ENCODE measurements at regions not wholly inside any gene's neighbourhood (a gene's known extent, or its start where the extent isn't known, plus 50 kb on each side); places are given as distances from the start of the nearest gene placed in this dataset.

GRCh38 chr10:3926675-3927525, 141.9 kb upstream of the KLF6 start:
- intact Hi-C loops (cut with DNase I): no loop called here
- WGBS, 2 donors: 71 to 77% methylated on average over 18 of the region's 18 CpGs
- H3K27ac ChIP-seq: no peak overlapping the region
- no peaks in the 10 kb centered on the region for H3K4me1 ChIP-seq
- H3K9me3 ChIP-seq: no peaks in the 10 kb centered on the region
- H3K36me3 ChIP-seq: no peaks in the 10 kb centered on the region
- H3K27me3 ChIP-seq: no peaks in the 10 kb centered on the region
- no peak for DNase-seq
- TF ChIP-seq POLR2A (IDR thresholded peaks at IDR 0.05) (no peak), CTCF (IDR thresholded peaks at IDR 0.05) (no peak)
- H3K4me3 ChIP-seq (replicated peaks in 1 of 3): no peak overlapping the region

- Histone ChIP-seq H3K27me3 (no peaks in the 10 kb centered on the region), H3K4me3 (replicated peaks in 1 of 3) (no peak overlapping the region), H3K36me3 (no peaks in the 10 kb centered on the region), H3K9me3 (no peaks in the 10 kb centered on the region), H3K27ac (no peak overlapping the region), H3K4me1 (no peaks in the 10 kb centered on the region)
- WGBS, 2 donors: 91 to 97% methylated on average over 4 of the region's 4 CpGs
- DNase-seq: no peak
- TF ChIP-seq CTCF (IDR thresholded peaks at IDR 0.05) (no peak), POLR2A (IDR thresholded peaks at IDR 0.05) (no peak)
- intact Hi-C loops (cut with DNase I): no loop called here
These were observed 141.2 kb upstream of the KLF6 start for GRCh38 chr10:3926258-3926657.

- TF ChIP-seq POLR2A (IDR thresholded peaks at IDR 0.05): no peak
- TF ChIP-seq CTCF (IDR thresholded peaks at IDR 0.05): no peak
- Histone ChIP-seq H3K4me3 (replicated peaks in 1 of 3) (no peak overlapping the region), H3K27ac (no peak overlapping the region), H3K9me3 (no peaks in the 10 kb centered on the region), H3K4me1 (no peaks in the 10 kb centered on the region), H3K36me3 (no peaks in the 10 kb centered on the region), H3K27me3 (no peaks in the 10 kb centered on the region)
- intact Hi-C loops (cut with DNase I): no loop called here
- 73 to 91% methylated on average over 4 of the region's 4 CpGs for WGBS, 2 donors
- no peak for DNase-seq
These were observed 140.2 kb upstream of the KLF6 start for GRCh38 chr10:3925184-3925583.

- Histone ChIP-seq H3K36me3 (no peaks in the 10 kb centered on the region), H3K4me1 (no peaks in the 10 kb centered on the region), H3K9me3 (no peaks in the 10 kb centered on the region), H3K27ac (no peak overlapping the region), H3K27me3 (no peaks in the 10 kb centered on the region), H3K4me3 (replicated peaks in 1 of 3) (no peak overlapping the region)
- WGBS, 2 donors: 68 to 70% methylated on average over 5 of the region's 5 CpGs
- intact Hi-C loops (cut with DNase I): no loop called here
- no peak for DNase-seq
- TF ChIP-seq POLR2A (IDR thresholded peaks at IDR 0.05) (no peak), CTCF (IDR thresholded peaks at IDR 0.05) (no peak)
These were observed 139.3 kb upstream of the KLF6 start for GRCh38 chr10:3924344-3924743.

GRCh38 chr10:3923033-3923432, 138.0 kb upstream of the KLF6 start:
- H3K27ac ChIP-seq: no peak overlapping the region
- H3K4me3 ChIP-seq (replicated peaks in 1 of 3): no peak overlapping the region
- H3K4me1 ChIP-seq: no peaks in the 10 kb centered on the region
- no peaks in the 10 kb centered on the region for H3K9me3 ChIP-seq
- H3K27me3 ChIP-seq: no peaks in the 10 kb centered on the region
- WGBS, 2 donors: 65 to 75% methylated on average over 4 of the region's 4 CpGs
- TF ChIP-seq CTCF (IDR thresholded peaks at IDR 0.05): no peak
- intact Hi-C loops (cut with DNase I): no loop called here
- DNase-seq: no peak
- no peaks in the 10 kb centered on the region for H3K36me3 ChIP-seq

All from thyroid gland (tissue), 4 donors.